IMR-90 (cell line): ENCODE measurements at regions not wholly inside any gene's neighbourhood (a gene's known extent, or its start where the extent isn't known, plus 50 kb on each side); places are given as distances from the start of the nearest gene placed in this dataset.

Experiments used
- CEBPB ChIP-seq: IDR thresholded peaks from 2 replicates; pipeline ENCODE4 v1.6.1; 2012; ENCODE audit warnings: low read depth, low read length, improper control_type of control experiment
- CHD1 ChIP-seq: IDR thresholded peaks from 2 replicates; pipeline ENCODE4 v1.6.1; 2012; ENCODE audit warnings: low read depth, low read length, improper control_type of control experiment
- CTCF ChIP-seq: conservative IDR thresholded peaks from 2 replicates; pipeline ENCODE4 v1.5.1; 2012; ENCODE audit warnings: mild to moderate bottlenecking, low read depth, low read length, improper control_type of control experiment
- MXI1 ChIP-seq: IDR thresholded peaks from 2 replicates; pipeline ENCODE4 v1.6.1; 2012; ENCODE audit warnings: low read depth, mild to moderate bottlenecking, low read length, moderate library complexity, borderline replicate concordance
- POLR2A ChIP-seq: IDR thresholded peaks from 2 replicates; pipeline ENCODE4 v1.6.1; 2012; ENCODE audit warnings: mild to moderate bottlenecking, low read depth, low read length

DNA sequence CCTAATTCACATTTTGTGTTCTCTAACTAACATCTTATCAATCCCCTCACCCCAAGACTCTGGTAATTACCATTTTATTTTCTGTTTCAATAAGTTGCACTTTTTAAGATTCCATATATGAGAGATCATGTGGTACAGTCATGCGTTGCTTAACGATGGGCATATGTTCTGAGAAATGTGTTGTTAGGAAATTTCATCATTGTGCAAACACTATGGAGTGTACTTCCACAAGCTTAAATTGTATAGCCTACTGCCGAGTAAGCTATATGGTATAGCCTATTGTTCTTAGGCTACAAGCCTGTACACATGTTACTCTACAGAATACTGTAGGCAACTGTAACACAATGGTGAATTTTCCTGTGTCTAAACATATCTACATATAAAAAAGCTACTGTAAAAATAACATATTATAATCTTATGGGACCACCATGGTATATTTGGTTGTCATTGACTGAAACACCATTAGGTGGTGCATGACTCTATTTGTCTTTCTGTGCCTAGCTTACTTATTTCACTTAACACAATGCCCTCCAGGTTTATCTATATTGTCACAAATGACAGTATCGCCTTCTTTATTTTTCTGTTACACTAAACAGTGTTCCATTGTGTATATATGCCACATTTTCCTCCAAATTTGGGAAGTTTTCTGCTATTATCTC is 473.4 kb upstream of the LMO3 start:
- TF ChIP-seq CTCF (no peak), CHD1 (no peak), POLR2A (no peak), MXI1 (no peak), CEBPB (no peak)
